ENCODE measurements at regions not wholly inside any gene's neighbourhood (a gene's known extent, or its start where the extent isn't known, plus 50 kb on each side); places are given as distances from the start of the nearest gene placed in this dataset.
A peak's percentile ranks its signal among the peaks of the same experiment; 100 is the strongest.

DNA sequence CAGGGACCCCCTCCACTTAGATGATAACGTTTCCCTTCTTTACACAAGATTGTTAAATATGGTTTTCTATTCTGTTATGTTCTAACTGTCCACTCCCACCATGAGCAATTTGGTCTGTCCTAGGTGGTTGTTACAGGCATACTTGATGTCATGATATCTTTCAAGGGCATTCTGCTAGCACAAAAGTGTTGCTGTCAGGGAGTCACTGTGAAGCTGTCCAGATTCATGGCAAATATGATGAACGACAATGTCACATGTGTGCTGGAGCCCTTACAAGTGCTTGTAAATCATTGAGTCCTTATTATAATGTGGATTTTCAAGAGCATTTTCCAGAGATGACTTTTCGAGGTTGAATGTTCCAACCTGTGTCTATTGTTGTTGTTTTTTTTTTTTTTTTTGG, 1250.7 kb upstream of the PRKX start:
- Histone ChIP-seq H3K9me3 (ENCODE audit: low read depth) (no peaks in the 10 kb centered on the region), H3K4me3 (no peak overlapping the region), H3K27me3 (no peaks in the 10 kb centered on the region), H3K36me3 (no peaks in the 10 kb centered on the region), H3K4me1 (ENCODE audit: low read depth) (peaks cover 17% of the 10 kb centered on the region), H3K27ac (peak overlapping the region; percentile 29)
- DNase-seq (ENCODE audit: low read depth in 1 of 2, low spot score in 1 of 2) = peak in 1 of 2 donors; percentile 61
- TF ChIP-seq, protein P1, sequence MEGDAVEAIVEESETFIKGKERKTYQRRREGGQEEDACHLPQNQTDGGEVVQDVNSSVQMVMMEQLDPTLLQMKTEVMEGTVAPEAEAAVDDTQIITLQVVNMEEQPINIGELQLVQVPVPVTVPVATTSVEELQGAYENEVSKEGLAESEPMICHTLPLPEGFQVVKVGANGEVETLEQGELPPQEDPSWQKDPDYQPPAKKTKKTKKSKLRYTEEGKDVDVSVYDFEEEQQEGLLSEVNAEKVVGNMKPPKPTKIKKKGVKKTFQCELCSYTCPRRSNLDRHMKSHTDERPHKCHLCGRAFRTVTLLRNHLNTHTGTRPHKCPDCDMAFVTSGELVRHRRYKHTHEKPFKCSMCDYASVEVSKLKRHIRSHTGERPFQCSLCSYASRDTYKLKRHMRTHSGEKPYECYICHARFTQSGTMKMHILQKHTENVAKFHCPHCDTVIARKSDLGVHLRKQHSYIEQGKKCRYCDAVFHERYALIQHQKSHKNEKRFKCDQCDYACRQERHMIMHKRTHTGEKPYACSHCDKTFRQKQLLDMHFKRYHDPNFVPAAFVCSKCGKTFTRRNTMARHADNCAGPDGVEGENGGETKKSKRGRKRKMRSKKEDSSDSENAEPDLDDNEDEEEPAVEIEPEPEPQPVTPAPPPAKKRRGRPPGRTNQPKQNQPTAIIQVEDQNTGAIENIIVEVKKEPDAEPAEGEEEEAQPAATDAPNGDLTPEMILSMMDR (IDR thresholded peaks at IDR 0.05; ENCODE audit: low read depth, low read length) = no peak

DNA sequence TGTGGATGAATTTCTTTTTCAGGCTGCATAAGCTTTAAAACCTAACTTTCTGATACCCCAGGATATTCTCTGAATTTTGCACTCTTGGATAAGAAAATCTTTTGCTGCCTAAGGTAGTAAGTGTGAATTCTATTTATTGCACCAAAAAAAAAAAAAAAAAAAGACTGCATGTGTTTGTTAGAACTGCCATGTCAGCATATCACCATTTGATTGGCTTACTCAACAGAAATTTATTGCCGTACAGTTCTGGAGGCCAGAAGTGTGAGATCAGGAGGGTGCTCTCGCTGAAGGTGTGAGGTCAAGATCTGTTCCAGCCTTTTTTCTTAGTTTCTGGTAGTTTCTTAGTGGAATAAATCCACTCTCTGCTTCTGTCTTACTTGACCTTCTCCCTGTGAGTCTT, 1250.0 kb upstream of the PRKX start:
- Histone ChIP-seq H3K4me3 (no peak overlapping the region), H3K27ac (no peak overlapping the region), H3K9me3 (ENCODE audit: low read depth) (no peaks in the 10 kb centered on the region), H3K36me3 (no peaks in the 10 kb centered on the region), H3K27me3 (no peaks in the 10 kb centered on the region), H3K4me1 (ENCODE audit: low read depth) (peaks cover 17% of the 10 kb centered on the region)
- DNase-seq (ENCODE audit: low read depth in 1 of 2, low spot score in 1 of 2) = no peak
- TF ChIP-seq, protein P1 (IDR thresholded peaks at IDR 0.05; ENCODE audit: low read depth, low read length) = no peak

DNA sequence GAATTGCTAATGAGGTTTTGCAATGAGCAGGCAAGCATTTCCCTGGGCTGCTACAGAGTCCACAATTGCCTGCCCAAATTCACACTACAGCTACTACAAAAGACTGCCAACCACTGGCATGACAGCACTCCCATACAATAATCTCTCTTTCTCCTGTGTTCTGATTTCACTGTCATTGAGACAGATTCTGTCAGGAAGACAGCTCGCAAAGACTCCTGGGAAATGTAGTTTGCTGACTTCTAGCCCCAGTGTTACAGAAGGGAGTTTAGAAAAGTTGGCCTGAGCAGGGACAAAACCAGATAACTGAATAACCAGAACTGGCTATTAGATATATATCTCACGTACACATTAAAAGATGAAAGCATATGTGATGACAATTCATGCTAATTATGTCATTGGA, 1231.3 kb upstream of the PRKX start:
- Histone ChIP-seq H3K9me3 (ENCODE audit: low read depth) (no peaks in the 10 kb centered on the region), H3K4me3 (no peak overlapping the region), H3K4me1 (ENCODE audit: low read depth) (no peaks in the 10 kb centered on the region), H3K36me3 (no peaks in the 10 kb centered on the region), H3K27ac (no peak overlapping the region), H3K27me3 (no peaks in the 10 kb centered on the region)
- TF ChIP-seq, protein P1 (IDR thresholded peaks at IDR 0.05; ENCODE audit: low read depth, low read length) = no peak
- DNase-seq (ENCODE audit: low read depth in 1 of 2, low spot score in 1 of 2) = no peak

DNA sequence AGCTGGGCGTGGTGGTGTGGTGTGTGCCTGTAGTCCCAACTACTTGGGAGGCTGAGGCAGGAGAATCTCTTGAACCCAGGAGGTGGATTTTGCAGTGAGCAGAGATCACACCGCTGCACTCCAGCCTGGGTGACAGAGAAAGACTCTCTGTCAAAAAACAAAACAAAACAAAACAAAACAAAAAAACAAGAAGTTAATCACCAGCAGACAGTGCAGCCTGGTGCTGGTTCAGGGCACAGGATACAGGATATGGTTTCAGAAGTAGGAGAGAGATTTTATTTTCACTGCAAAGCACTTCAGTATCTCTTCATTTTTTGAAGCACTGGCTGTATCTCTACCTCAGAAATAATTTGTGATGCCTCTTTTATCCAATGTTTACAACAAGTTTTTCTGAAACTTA, 1222.9 kb upstream of the PRKX start:
- no peak overlapping the region for H3K27ac ChIP-seq
- no peaks in the 10 kb centered on the region for H3K4me1 ChIP-seq (ENCODE audit: low read depth)
- H3K27me3 ChIP-seq = no peaks in the 10 kb centered on the region
- TF ChIP-seq, protein P1 (IDR thresholded peaks at IDR 0.05; ENCODE audit: low read depth, low read length) = no peak
- no peak for DNase-seq (ENCODE audit: low read depth in 1 of 2, low spot score in 1 of 2)
- no peaks in the 10 kb centered on the region for H3K9me3 ChIP-seq (ENCODE audit: low read depth)
- H3K36me3 ChIP-seq = no peaks in the 10 kb centered on the region
- no peak overlapping the region for H3K4me3 ChIP-seq

DNA sequence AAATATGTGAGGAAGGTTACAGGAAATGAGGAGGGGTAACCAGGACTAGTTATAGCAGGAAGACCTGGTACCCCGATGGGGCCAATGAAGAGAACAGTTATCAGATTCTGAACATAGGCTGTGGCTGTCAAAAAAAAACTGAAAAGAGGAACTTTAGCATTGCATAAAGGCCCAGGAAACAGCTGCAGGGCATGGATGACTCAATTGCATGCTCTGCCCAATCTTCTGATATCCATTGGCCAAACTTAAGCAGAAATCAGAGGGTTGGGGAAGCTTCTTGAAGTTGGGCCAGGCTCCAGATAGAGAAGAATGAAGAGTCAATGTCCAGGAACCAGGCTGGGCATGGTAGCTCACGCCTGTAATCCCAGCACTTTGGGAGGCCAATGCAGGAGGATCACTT, 1222.4 kb upstream of the PRKX start:
- H3K4me3 ChIP-seq = no peak overlapping the region
- TF ChIP-seq, protein P1 (IDR thresholded peaks at IDR 0.05; ENCODE audit: low read depth, low read length) = no peak
- no peaks in the 10 kb centered on the region for H3K27me3 ChIP-seq
- no peak for DNase-seq (ENCODE audit: low read depth in 1 of 2, low spot score in 1 of 2)
- H3K4me1 ChIP-seq (ENCODE audit: low read depth) = no peaks in the 10 kb centered on the region
- H3K9me3 ChIP-seq (ENCODE audit: low read depth) = no peaks in the 10 kb centered on the region
- H3K36me3 ChIP-seq = no peaks in the 10 kb centered on the region
- H3K27ac ChIP-seq = no peak overlapping the region

DNA sequence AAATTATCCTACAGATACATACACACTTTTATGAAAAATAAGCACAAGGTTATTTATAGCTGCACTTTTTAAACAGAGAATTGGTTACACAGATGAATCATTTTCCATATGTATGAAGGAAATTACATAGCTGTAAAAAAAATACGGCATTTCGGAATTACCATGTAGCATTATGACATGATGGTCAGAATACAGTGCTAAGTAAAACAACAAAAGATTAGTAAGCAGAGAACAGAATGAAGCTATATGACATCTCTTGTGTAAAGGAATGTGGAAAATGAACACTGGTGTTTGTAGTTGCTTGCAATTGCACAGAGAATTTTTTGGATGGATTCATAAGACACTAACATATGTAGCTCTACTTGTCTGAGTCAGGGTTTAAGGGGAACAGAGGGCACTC, 1222.0 kb upstream of the PRKX start:
- no peaks in the 10 kb centered on the region for H3K9me3 ChIP-seq (ENCODE audit: low read depth)
- H3K36me3 ChIP-seq = no peaks in the 10 kb centered on the region
- no peak overlapping the region for H3K27ac ChIP-seq
- no peaks in the 10 kb centered on the region for H3K4me1 ChIP-seq (ENCODE audit: low read depth)
- no peak overlapping the region for H3K4me3 ChIP-seq
- no peaks in the 10 kb centered on the region for H3K27me3 ChIP-seq
- no peak for DNase-seq (ENCODE audit: low read depth in 1 of 2, low spot score in 1 of 2)
- TF ChIP-seq, protein P1 (IDR thresholded peaks at IDR 0.05; ENCODE audit: low read depth, low read length) = no peak

Data from cardiac muscle cell (in vitro differentiated cells and primary cell).